ENCODE measurements at regions not wholly inside any gene's neighbourhood (a gene's known extent, or its start where the extent isn't known, plus 50 kb on each side); places are given as distances from the start of the nearest gene placed in this dataset.

GRCh38 chr14:101426466-101426865 lies 134.8 kb upstream of the DIO3 start:
- DNase-seq (ENCODE audit: low spot score), result no peak
- FAIRE-seq, result no peak

- FAIRE-seq (no peak), DNase-seq (ENCODE audit: low spot score) (no peak)
Observed at GRCh38 chr14:101428409-101428808, 132.9 kb upstream of the DIO3 start.

- no peak for FAIRE-seq
- DNase-seq (ENCODE audit: low spot score), result no peak
Observed at GRCh38 chr14:101435546-101435945, 125.7 kb upstream of the DIO3 start.

GRCh38 chr14:101439023-101439422 lies 122.3 kb upstream of the DIO3 start:
- no peak for FAIRE-seq
- DNase-seq (ENCODE audit: low spot score), result no peak

GRCh38 chr14:101440496-101440895 lies 120.8 kb upstream of the DIO3 start:
- no peak for FAIRE-seq
- no peak for DNase-seq (ENCODE audit: low spot score)

GRCh38 chr14:101441710-101442109 lies 119.6 kb upstream of the DIO3 start:
- DNase-seq (ENCODE audit: low spot score) (no peak), FAIRE-seq (no peak)

GRCh38 chr14:101442451-101442850 lies 118.8 kb upstream of the DIO3 start:
- peak; percentile 61 for DNase-seq (ENCODE audit: low spot score)
- no peak for FAIRE-seq

- DNase-seq (ENCODE audit: low spot score), result peak; percentile 61
- FAIRE-seq, result no peak
Observed at GRCh38 chr14:101444116-101444515, 117.2 kb upstream of the DIO3 start.

GRCh38 chr14:101445278-101445677 lies 116.0 kb upstream of the DIO3 start:
- no peak for FAIRE-seq
- no peak for DNase-seq (ENCODE audit: low spot score)

- FAIRE-seq (no peak), DNase-seq (ENCODE audit: low spot score) (no peak)
Observed at GRCh38 chr14:101446387-101446969, 114.8 kb upstream of the DIO3 start.

GRCh38 chr14:101449114-101449513 lies 112.2 kb upstream of the DIO3 start:
- FAIRE-seq, result no peak
- no peak for DNase-seq (ENCODE audit: low spot score)

- no peak for DNase-seq (ENCODE audit: low spot score)
- no peak for FAIRE-seq
Observed at GRCh38 chr14:101451166-101451565, 110.1 kb upstream of the DIO3 start.

- no peak for DNase-seq (ENCODE audit: low spot score)
Observed at GRCh38 chr14:101453225-101453624, 108.1 kb upstream of the DIO3 start.

GRCh38 chr14:101454229-101454628 lies 107.1 kb upstream of the DIO3 start:
- no peak for DNase-seq (ENCODE audit: low spot score)
- FAIRE-seq, result no peak

More at GRCh38 chr14:101453225-101453624, 108.1 kb upstream of the DIO3 start:
- no peak for FAIRE-seq

GRCh38 chr14:101456246-101457175 lies 104.8 kb upstream of the DIO3 start:
- no peak for DNase-seq (ENCODE audit: low spot score)
- no peak for FAIRE-seq

GRCh38 chr14:101457301-101457935 lies 103.9 kb upstream of the DIO3 start:
- DNase-seq (ENCODE audit: low spot score) (no peak), FAIRE-seq (no peak)

GRCh38 chr14:101457936-101458740 lies 103.2 kb upstream of the DIO3 start:
- DNase-seq (ENCODE audit: low spot score) (no peak), FAIRE-seq (no peak)

GRCh38 chr14:101458741-101459550 lies 102.3 kb upstream of the DIO3 start:
- no peak for FAIRE-seq

GRCh38 chr14:101459551-101459900 lies 101.8 kb upstream of the DIO3 start:
- FAIRE-seq (no peak), DNase-seq (ENCODE audit: low spot score) (no peak)

More at GRCh38 chr14:101458741-101459550, 102.3 kb upstream of the DIO3 start:
- no peak for DNase-seq (ENCODE audit: low spot score)

GRCh38 chr14:101460521-101460920 lies 100.8 kb upstream of the DIO3 start:
- no peak for DNase-seq (ENCODE audit: low spot score)
- FAIRE-seq, result no peak
